GM21576 (cell line): ENCODE measurements at regions not wholly inside any gene's neighbourhood (a gene's known extent, or its start where the extent isn't known, plus 50 kb on each side); places are given as distances from the start of the nearest gene placed in this dataset.

ENCODE experiments used
- ATAC-seq: cut with Tn5 transposase; IDR thresholded peaks from one replicate; pipeline ENCODE4 v1.9.1; 2021; ENCODE audit warnings: mild to moderate bottlenecking, moderate library complexity; ENCODE audit not compliant: unreplicated experiment

DNA sequence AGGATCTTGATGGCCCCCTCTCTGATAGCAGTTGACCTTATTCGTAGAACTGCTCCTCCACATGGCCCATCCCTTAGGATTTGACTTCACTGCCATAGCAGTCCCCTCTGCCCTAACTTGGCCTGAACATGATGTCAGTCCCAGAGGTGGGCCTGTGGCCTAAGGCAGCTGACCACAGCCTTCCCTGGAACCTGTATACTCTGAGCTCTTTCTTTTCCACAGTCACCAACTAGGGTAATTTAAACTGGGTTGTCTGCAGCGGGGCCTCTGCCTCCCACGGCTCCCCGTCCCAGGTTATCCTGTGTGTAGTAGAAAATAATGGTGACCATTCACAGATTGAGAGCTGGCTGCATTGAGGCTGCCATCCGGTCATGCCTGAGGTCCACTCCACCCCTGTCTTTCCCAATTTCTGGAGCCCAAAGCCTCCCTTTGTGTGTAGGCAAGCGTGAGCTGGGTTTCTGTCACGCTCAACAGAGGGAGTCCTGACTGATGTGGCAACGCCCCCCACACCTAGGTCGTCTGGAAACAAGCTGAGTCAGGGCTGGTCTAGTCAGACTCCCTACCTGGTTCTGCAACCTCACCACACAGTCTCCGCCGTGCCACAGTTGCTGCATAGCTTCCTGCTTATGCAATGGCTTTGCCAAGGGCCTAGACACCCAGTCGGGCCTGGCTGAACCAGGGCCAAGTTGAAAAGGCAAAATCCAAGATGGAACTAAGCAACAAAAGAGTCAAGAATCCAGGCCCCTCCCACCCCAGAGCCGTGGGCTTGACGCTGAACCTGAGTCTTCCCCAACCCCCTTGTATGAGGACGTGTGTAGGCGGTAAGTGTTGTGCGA lies 284.5 kb downstream of the XXYLT1 start:
- ATAC-seq: no peak

DNA sequence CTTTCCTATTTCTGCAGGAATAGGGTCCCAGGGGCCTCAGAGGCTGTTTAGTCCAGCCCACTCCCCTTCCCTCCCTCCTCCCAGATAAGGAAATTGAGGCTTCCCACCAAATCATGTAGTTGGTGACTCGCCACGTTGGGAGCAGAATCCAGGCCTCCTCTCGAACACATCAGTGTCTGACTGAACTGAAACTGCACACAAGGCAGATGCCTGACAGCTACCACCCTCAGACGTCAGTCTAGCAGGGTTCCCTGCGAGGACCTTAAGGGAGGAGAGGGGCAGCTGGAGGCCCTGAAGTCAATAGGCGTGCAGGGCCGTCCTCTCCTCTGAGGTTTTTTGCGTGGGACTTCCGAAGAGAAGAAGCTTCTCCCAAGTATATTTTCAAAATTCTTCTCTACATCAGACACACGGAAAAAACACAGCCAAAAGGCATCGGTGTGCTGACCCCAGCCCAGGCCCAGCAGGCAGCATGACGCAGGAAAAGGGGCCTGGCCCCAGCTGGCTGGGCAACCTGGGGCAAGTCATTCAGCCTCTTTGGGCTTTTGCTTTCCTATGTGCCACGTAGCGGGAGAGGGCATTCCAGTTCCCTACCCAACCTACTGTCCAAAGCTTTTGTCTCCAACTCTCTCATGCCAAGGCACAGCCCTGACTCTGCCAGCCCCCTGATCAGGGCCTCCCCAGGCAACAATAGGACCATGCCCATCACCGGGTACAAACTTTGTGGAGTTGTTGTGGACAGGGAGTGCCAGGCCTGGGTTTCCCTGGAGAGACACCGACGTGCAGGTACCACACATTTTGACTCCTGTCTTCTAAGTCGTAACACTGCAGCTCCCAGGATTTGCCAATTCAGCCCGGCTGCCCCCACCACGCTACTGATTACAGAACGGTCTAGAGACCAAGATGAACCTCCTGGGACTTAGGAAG lies 283.1 kb downstream of the XXYLT1 start:
- no peak for ATAC-seq

DNA sequence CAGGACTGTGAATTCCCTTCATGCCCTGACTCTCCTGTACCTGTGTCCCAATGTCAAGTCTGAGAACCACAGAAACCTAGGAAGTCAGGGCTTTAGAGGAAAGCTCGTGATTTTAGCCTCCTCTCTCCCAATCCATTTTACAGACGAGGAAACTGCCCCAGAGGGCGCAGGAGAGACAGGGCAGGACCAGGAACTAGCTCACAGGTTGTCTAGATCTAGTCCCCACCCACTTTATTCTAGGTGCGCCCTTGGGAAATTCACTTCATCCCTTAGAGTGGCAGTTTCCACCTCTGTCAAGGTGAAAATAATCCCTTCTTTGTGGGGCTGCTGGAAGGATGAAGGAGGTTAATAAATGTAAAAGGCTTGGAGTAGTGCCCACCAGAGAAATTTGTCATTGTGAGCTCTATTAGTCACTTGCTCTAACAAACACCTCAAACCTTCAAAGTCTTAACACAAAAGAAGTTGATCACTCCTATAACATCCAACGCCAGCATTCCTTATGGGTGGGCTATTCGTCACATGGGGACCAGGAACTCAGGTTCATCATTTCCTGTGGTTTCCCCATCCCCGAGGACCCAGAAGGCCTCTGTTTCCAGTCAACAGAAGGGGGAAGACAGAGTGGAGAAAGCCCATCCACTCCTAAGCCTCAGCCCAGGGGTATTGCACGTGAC lies 282.3 kb downstream of the XXYLT1 start:
- no peak for ATAC-seq

DNA sequence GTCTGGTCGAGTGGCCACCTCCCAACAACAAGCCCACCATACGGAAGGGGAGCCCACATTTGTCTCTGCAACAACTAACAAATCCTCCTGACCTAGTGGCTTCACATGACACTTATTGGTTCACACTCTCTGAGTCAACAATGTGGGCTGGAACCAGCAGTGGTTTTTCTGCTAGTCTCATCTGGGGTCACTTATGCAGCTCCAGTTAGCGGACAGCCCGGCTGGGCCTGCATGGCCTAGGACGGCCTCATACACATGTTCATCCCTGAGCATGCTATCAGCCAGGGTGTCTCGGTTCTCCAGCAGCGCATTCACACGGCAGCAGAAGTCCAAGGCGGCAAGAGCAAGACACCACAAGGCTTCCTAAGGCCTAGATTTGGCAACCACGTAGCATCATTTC lies 281.7 kb downstream of the XXYLT1 start:
- ATAC-seq: no peak

DNA sequence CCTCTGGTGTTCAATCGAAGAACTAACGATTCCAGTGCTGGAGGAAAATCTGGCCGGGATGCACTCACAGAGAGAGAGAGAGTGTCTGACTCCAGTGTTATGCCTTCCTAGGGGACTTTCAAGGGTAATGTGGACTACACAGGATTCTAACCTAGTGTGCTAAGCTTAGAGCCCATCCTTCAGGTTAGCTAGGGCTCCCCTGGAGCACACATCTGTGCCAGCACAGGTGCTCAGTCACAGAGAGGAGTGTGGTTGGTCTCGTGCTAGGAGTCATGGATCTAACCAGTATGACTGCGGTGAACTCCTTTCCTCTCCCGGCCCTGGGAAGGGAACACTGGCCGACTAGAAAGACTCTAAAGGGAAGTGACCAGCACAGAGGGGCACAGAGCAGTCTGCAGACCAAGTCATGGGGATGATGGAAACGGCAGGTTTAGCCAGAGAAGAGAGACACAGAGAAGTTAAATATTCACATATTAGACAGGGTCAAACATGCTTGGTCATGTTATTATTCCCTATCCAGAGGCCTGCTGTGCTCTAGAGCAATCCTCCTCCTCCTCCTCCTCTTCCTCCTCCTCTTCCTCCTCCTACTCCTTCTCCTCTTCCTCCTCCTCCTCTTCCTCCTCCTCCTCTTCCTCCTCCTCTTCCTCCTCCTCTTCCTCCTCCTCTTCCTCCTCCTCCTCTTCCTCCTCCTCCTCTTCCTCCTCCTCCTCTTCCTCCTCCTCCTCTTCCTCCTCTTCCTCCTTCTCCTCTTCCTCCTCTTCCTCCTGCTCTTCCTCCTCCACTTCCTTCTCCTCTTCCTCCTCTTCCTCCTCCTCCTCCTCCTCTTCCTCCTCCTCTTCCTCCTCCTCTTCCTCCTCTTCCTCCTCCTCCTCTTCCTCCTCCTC lies 280.3 kb downstream of the XXYLT1 start:
- ATAC-seq: no peak

DNA sequence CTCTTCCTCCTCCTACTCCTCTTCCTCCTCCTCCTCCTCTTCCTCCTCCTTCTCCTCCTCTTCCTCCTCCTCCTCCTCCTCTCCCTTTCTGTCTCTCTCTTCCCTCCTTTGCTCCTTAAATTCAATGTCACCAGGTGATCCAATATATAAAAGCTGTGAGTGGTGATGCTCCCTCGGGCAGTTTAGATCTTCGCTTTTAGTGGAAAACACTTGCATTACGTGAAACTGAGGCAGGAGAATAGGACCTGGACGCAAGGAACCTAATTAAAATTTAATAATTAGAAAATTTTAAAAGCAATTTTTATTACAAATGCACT lies 279.7 kb downstream of the XXYLT1 start:
- no peak for ATAC-seq

- no peak for ATAC-seq
Observed at GRCh38 chr3:194993896-194994295, 277.1 kb downstream of the XXYLT1 start.

DNA sequence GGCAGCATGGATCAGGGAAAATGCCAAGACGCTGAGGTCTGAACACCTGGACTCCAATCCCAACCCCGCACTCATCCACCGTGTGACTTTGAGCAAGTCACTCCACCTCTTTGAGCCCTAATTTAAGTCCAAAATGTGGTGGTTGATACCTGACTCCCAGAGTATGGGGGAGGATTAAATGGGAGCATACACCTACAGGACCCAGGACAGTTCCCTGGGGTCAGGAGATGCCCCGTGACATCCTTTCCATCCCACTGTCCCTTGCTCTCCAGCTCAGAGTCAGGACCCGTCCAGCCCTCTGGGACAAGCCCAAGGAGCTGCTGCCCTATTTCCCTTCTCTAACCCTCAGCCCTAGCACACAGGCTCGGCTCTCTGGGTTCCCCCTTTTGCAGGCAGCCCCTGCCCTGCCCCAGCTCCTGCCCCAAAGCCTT lies 276.4 kb downstream of the XXYLT1 start:
- no peak for ATAC-seq

GRCh38 chr3:194995334-194995733 lies 275.6 kb downstream of the XXYLT1 start:
- no peak for ATAC-seq

- no peak for ATAC-seq
Observed at GRCh38 chr3:194995922-194996321, 275.0 kb downstream of the XXYLT1 start.

- ATAC-seq: no peak
Observed at GRCh38 chr3:194996746-194997145, 274.2 kb downstream of the XXYLT1 start.

DNA sequence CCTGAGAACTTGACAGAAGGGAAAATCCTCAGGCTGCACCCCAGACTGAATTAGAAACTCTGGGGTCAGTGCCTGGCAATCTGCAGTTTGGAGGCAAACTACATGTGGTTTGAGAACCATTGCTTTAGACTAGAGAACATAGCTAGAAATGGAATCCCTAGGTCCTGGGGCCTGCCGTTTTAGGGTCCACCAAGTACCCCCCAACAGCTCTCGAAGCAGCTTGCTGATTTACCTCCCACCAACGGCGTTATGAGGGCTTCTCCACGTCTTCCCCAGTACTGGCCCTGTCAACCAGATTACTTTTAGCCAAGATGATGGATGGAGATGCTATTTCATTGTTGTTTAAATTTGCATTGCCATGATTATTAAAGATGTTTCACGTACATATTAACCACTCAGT lies 272.5 kb downstream of the XXYLT1 start:
- no peak for ATAC-seq

DNA sequence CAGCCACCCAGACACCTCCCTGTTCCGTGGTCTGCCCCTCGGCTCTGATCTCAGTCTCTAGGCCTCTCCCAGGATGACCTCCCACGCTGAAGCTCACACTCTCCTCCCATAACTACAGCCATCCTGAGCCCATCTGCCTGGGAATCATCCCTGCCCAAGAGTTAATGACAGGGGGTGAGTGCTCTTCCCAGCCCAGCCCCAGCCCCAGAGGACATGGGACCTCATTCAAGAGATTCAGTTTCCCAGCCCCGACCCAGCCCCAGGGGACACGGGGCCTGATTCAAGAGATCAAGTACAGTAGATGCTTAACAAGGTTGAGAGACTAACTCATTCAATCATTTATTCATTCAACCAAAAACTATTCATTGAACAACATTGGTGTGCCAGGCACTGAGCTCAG lies 272.0 kb downstream of the XXYLT1 start:
- no peak for ATAC-seq

DNA sequence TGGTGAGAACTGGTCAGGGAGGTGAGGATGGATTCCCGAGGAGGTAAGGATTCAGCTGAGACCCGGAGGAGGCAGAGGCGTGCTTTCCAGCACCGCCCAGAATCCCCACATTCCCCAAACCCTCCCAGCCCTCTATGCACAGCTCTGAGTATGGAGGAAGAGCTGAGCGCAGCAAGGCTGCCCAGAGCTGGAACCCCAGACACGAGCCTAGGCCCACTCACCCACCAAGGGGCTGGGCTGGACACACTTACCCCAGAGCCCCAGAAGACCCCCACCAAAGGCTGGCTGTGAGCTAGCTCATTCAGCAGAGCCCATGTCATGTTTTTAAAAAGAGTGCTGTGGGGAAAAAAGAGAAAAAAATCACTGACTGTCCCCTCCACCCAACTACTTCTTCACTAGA lies 271.5 kb downstream of the XXYLT1 start:
- no peak for ATAC-seq

DNA sequence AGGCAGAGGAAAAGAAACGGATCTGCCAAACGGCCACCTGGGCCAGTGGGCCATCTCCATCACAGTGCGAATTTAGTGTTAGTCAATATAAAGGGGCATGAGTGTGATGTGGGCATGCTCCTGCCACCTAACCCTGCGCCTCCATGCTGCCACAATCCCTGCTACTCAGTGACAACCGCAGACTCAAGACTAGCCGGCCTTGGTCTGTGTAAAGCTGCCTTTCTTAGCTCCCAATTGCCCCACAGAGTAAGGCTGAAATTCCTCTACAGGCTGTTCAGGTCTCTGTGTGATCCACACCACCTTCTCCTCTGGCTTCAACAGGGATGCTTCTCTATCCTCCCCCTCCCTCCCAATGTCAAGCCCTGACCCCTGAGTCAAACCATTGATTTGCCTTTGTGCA lies 269.7 kb downstream of the XXYLT1 start:
- ATAC-seq: no peak

GRCh38 chr3:195001961-195002861 lies 268.7 kb downstream of the XXYLT1 start:
- ATAC-seq: peak; percentile 64

DNA sequence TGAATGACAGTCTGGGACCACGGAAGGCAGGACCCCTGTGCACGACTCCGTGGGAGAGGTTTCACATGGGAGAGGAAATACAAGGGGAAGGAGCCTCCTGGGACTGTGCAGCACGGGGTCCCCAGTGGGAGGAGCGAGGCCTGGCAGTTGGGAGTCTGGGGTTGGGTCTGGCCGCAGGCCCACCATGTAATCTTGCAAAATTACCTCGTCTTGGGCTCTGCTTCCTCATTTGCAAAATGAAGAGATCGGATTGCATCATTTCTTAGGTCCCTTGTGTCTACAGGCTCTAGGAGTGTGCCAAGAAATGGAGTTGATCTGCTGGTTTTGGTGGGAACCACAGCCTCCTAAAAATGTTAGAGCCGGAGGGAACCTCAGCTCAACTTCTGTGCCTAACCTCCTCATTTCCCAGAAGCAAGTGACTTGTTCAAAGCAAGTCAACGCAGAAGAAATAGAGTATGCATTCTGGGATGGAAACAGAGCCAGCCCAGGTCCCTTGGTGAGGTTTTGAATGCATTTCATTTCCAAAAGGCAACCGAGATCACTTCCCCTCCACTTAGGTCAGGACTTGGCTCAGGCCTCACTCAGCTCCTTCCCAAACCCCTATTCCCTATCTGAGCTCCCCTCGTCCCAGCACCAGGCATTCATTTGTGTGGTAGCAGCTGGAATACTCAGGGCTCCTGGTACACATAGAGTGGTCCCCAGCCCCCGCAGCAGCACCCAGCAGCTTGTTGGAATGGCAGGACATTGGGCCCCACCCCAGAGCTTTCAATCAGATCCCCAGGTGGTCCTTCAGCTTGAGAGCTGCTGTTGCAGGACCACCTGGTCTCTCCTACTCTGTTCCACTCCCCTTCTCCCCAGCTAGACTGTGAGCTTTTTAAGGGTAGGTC lies 267.7 kb downstream of the XXYLT1 start:
- no peak for ATAC-seq

- no peak for ATAC-seq
Observed at GRCh38 chr3:195003893-195004289, 267.1 kb downstream of the XXYLT1 start.
